ENCODE measurements at regions not wholly inside any gene's neighbourhood (a gene's known extent, or its start where the extent isn't known, plus 50 kb on each side); places are given as distances from the start of the nearest gene placed in this dataset.

DNA sequence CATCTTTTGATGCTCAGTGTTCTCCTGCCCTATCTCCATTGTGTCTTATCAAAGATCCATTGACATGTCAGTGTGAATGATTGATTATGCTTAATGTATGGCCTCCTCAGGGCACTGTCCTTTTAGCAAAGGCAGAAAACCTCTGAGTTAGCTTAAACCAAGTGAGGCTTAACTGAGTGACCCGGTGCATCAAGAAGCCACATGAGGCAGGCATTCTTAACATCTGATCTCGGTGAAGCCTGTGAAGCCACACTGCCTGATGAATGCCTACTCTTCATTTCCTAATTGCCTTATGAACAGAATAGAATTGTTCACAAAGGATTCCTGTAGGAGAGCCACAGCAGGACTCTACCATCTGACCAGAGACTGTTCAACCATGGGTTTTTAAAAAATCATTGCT is 168.1 kb upstream of the SOX21 start:
- Histone ChIP-seq H3K9me3 (ENCODE audit: control insufficient read depth, insufficient read depth, low read depth, low read length) (no peaks in the 10 kb centered on the region), H3K27ac (ENCODE audit: low read length) (no peak overlapping the region), H3K36me3 (ENCODE audit: control insufficient read depth, insufficient read depth, low read length) (no peaks in the 10 kb centered on the region), H3K4me1 (ENCODE audit: control insufficient read depth, insufficient read depth, low read length) (no peaks in the 10 kb centered on the region), H3K27me3 (ENCODE audit: control insufficient read depth, insufficient read depth, low read length) (no peaks in the 10 kb centered on the region), H3K4me3 (ENCODE audit: low read depth in 2 of 2, low read length in 2 of 2) (no peak overlapping the region)
- no peak for ATAC-seq
- DNase-seq (ENCODE audit: low read depth, low spot score): no peak
- POLR2A ChIA-PET: no interaction called here
- no TSS peak for BruUV-seq (replicated peaks)
- intact Hi-C loops (cut with micrococcal nuclease; ENCODE audit: unreplicated experiment): no loop called here
- no peak for TF ChIP-seq TCF7L2 (IDR thresholded peaks at IDR 0.05; ENCODE audit: low read depth, low read length)
- no peak for TF ChIP-seq POLR2AphosphoS5 (IDR thresholded peaks at IDR 0.05; ENCODE audit: low read depth, low read length)
- no peak for TF ChIP-seq SIN3A (IDR thresholded peaks at IDR 0.05; ENCODE audit: borderline replicate concordance, insufficient read depth, low read depth, low read length)
- TF ChIP-seq, protein P1, sequence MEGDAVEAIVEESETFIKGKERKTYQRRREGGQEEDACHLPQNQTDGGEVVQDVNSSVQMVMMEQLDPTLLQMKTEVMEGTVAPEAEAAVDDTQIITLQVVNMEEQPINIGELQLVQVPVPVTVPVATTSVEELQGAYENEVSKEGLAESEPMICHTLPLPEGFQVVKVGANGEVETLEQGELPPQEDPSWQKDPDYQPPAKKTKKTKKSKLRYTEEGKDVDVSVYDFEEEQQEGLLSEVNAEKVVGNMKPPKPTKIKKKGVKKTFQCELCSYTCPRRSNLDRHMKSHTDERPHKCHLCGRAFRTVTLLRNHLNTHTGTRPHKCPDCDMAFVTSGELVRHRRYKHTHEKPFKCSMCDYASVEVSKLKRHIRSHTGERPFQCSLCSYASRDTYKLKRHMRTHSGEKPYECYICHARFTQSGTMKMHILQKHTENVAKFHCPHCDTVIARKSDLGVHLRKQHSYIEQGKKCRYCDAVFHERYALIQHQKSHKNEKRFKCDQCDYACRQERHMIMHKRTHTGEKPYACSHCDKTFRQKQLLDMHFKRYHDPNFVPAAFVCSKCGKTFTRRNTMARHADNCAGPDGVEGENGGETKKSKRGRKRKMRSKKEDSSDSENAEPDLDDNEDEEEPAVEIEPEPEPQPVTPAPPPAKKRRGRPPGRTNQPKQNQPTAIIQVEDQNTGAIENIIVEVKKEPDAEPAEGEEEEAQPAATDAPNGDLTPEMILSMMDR (IDR thresholded peaks at IDR 0.05): no peak
- TF ChIP-seq, protein P2, sequence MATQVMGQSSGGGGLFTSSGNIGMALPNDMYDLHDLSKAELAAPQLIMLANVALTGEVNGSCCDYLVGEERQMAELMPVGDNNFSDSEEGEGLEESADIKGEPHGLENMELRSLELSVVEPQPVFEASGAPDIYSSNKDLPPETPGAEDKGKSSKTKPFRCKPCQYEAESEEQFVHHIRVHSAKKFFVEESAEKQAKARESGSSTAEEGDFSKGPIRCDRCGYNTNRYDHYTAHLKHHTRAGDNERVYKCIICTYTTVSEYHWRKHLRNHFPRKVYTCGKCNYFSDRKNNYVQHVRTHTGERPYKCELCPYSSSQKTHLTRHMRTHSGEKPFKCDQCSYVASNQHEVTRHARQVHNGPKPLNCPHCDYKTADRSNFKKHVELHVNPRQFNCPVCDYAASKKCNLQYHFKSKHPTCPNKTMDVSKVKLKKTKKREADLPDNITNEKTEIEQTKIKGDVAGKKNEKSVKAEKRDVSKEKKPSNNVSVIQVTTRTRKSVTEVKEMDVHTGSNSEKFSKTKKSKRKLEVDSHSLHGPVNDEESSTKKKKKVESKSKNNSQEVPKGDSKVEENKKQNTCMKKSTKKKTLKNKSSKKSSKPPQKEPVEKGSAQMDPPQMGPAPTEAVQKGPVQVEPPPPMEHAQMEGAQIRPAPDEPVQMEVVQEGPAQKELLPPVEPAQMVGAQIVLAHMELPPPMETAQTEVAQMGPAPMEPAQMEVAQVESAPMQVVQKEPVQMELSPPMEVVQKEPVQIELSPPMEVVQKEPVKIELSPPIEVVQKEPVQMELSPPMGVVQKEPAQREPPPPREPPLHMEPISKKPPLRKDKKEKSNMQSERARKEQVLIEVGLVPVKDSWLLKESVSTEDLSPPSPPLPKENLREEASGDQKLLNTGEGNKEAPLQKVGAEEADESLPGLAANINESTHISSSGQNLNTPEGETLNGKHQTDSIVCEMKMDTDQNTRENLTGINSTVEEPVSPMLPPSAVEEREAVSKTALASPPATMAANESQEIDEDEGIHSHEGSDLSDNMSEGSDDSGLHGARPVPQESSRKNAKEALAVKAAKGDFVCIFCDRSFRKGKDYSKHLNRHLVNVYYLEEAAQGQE (IDR thresholded peaks at IDR 0.05; ENCODE audit: insufficient read depth in 1 of 2, low read depth in 2 of 2, low read length in 1 of 2): no peak
- in situ Hi-C loops (cut with HindIII; ENCODE audit: low pct_unique_long_range_greater_than_20kb, low sequenced_read_pairs): no loop called here
- CTCF ChIA-PET: no interaction called here

DNA sequence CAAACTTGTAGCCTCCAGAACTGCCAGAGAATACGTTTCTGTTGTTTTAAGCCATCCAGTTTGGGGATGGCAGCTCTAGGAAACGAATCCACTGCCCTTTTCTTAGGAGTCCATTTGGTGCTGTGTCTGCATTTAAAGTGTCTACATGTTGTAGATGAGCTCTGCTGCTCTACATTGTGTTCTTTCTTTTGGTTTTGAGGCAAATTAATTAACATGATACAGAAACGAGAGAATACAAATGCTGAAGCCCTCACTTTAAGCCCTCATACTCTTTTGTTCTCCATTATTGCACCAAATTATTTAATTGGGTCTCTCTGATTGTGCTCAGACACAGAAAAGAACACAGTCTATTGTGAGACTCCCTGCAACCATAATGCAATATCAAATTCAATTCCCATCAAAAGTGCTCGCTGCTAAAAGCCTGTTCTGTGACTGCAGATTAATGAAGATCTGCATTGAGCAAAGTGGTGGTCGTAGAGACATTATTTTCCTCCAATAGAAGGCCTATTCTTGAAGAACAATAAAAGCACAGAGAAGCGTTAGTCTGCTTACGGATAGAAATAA is 166.3 kb upstream of the SOX21 start:
- Histone ChIP-seq H3K36me3 (ENCODE audit: control insufficient read depth, insufficient read depth, low read length) (no peaks in the 10 kb centered on the region), H3K4me3 (ENCODE audit: low read depth in 2 of 2, low read length in 2 of 2) (no peak overlapping the region), H3K27ac (ENCODE audit: low read length) (no peak overlapping the region), H3K4me1 (ENCODE audit: control insufficient read depth, insufficient read depth, low read length) (no peaks in the 10 kb centered on the region), H3K9me3 (ENCODE audit: control insufficient read depth, insufficient read depth, low read depth, low read length) (no peaks in the 10 kb centered on the region), H3K27me3 (ENCODE audit: control insufficient read depth, insufficient read depth, low read length) (no peaks in the 10 kb centered on the region)
- BruUV-seq (replicated peaks): no TSS peak
- DNase-seq (ENCODE audit: low read depth, low spot score): no peak
- TF ChIP-seq, protein P2 (IDR thresholded peaks at IDR 0.05; ENCODE audit: insufficient read depth in 1 of 2, low read depth in 2 of 2, low read length in 1 of 2): no peak
- TF ChIP-seq, protein P1 (IDR thresholded peaks at IDR 0.05): no peak
- CTCF ChIA-PET: no interaction called here
- POLR2A ChIA-PET: no interaction called here
- in situ Hi-C loops (cut with HindIII; ENCODE audit: low pct_unique_long_range_greater_than_20kb, low sequenced_read_pairs) (no loop called here), intact Hi-C loops (cut with micrococcal nuclease; ENCODE audit: unreplicated experiment) (no loop called here)
- no peak for ATAC-seq

Measured in Panc1 (cell line).